Fibroblast of lung (primary cell): ENCODE measurements at regions not wholly inside any gene's neighbourhood (a gene's known extent, or its start where the extent isn't known, plus 50 kb on each side); places are given as distances from the start of the nearest gene placed in this dataset.
"Not testable (repeated sequence)": the region's sequence is repeated elsewhere in the genome, so short reads cannot be mapped to it uniquely, and the experiment has no call there.

ENCODE experiments used
- DNase-seq, 2 donors: peaks; one replicate each; pipeline versions ENCODE4 v3.0.0 to v3.0.0-alpha.2; 2010; ENCODE audit warnings: low read depth in 2 of 2
- H2AFZ ChIP-seq: 2 replicates; pipeline ENCODE4 v1.5.1; 2012; ENCODE audit warnings: low read length, control low read depth, inconsistent platforms
- H3K27ac ChIP-seq: 2 replicates; pipeline ENCODE4 v1.5.1; 2011; ENCODE audit warnings: low read length, control low read depth; ENCODE audit not compliant: insufficient read depth
- H3K27me3 ChIP-seq: 2 replicates; pipeline ENCODE4 v1.5.1; 2011; ENCODE audit warnings: mild to moderate bottlenecking, low read length; ENCODE audit not compliant: control insufficient read depth, insufficient read depth
- H3K36me3 ChIP-seq: 2 replicates; pipeline ENCODE4 v1.5.1; 2011; ENCODE audit warnings: low read length; ENCODE audit not compliant: control insufficient read depth, insufficient read depth
- H3K4me1 ChIP-seq: 2 replicates; pipeline ENCODE4 v1.5.1; 2011; ENCODE audit warnings: low read length; ENCODE audit not compliant: control insufficient read depth, insufficient read depth; ENCODE audit errors: extremely low read depth
- H3K4me2 ChIP-seq: 2 replicates; pipeline ENCODE4 v1.5.1; 2011; ENCODE audit warnings: low read length, control low read depth; ENCODE audit not compliant: insufficient read depth; ENCODE audit errors: extremely low read depth
- H3K4me3 ChIP-seq, 4 experiments: fragments of 200-600 bp in 1 of 4; sonication (generic) in 1 of 4; replicated peaks in 1 of 4; 2 replicates each; pipeline ENCODE4 v1.5.1; 2011 to 2016; ENCODE audit warnings: low read length in 4 of 4, low read depth in 3 of 4, mild to moderate bottlenecking in 3 of 4, control low read depth in 2 of 4, inconsistent platforms in 1 of 4, mixed read lengths in 1 of 4; ENCODE audit not compliant: insufficient read depth in 1 of 4; ENCODE audit errors: control extremely low read depth in 1 of 4
- H3K79me2 ChIP-seq: 2 replicates; pipeline ENCODE4 v1.5.1; 2012; ENCODE audit warnings: mild to moderate bottlenecking, low read length, inconsistent platforms; ENCODE audit not compliant: control insufficient read depth, insufficient read depth
- H3K9ac ChIP-seq: 2 replicates; pipeline ENCODE4 v1.5.1; 2011; ENCODE audit warnings: mild to moderate bottlenecking, low read length, control low read depth; ENCODE audit not compliant: insufficient read depth
- H3K9me3 ChIP-seq: 2 replicates; pipeline ENCODE4 v1.5.1; 2012; ENCODE audit warnings: low read depth, low read length; ENCODE audit not compliant: control insufficient read depth, insufficient read depth
- H4K20me1 ChIP-seq: 2 replicates; pipeline ENCODE4 v1.5.1; 2011; ENCODE audit warnings: low read length; ENCODE audit not compliant: control insufficient read depth, insufficient read depth; ENCODE audit errors: extremely low read depth
- EZH2 ChIP-seq: IDR thresholded peaks from 2 replicates; pipeline ENCODE4 v1.5.1; 2012; ENCODE audit warnings: low read length, control low read depth, mild to moderate bottlenecking; ENCODE audit errors: missing control alignments
- TF ChIP-seq, protein P1 (sequence below), 2 donors: IDR thresholded peaks in 1 of 2; conservative IDR thresholded peaks in 1 of 2; 1 replicate in 1 of 2; 2 replicates in 1 of 2; pipeline ENCODE4 v1.5.1; 2011 to 2012; ENCODE audit warnings: low read length in 2 of 2, control low read depth in 1 of 2, inconsistent platforms in 1 of 2, low read depth in 1 of 2, mild to moderate bottlenecking in 1 of 2

DNA sequence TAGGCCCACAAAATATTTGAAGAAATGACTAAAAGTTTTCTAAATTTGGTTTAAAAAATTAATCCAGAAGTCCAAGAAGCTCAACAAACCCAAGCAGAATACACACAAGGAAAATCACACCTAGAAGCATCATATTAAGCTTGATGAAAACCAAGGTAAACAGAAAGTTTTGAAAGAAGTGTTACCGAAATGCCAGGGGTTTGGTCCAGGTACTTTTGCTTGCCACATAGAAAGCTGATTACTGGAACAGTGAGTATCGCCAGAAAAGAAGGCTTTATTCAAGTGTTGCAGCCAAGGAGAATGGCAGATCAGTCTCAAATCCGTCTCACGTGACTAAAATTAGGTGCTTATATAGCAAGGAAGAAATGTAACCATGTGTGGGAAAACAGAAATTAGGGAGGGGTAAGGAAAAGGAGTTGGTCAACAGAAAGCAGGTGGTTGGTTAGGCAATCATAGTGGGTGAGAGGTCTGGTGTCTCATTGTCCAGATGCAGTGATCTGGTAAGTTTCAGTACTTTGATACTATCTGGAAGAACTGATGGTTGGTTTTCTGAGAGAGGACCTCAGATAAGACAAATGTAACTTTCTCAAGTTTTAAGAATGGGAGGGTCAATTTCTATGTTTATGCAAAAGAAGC is 96.9 kb upstream of the MYRIP start:
- Histone ChIP-seq H3K4me1 (no peaks in the 10 kb centered on the region), H3K79me2 (no peaks in the 10 kb centered on the region), H3K4me2 (no peak overlapping the region), H3K27ac (no peak overlapping the region), H3K27me3 (no peaks in the 10 kb centered on the region), H3K9me3 (no peaks in the 10 kb centered on the region), H3K9ac (no peak overlapping the region), H3K36me3 (no peaks in the 10 kb centered on the region), H3K4me3 (no peak overlapping the region), H2AFZ (no peak overlapping the region), H4K20me1 (no peaks in the 10 kb centered on the region)
- DNase-seq = no peak
- no peak for TF ChIP-seq EZH2
- TF ChIP-seq, protein P1, sequence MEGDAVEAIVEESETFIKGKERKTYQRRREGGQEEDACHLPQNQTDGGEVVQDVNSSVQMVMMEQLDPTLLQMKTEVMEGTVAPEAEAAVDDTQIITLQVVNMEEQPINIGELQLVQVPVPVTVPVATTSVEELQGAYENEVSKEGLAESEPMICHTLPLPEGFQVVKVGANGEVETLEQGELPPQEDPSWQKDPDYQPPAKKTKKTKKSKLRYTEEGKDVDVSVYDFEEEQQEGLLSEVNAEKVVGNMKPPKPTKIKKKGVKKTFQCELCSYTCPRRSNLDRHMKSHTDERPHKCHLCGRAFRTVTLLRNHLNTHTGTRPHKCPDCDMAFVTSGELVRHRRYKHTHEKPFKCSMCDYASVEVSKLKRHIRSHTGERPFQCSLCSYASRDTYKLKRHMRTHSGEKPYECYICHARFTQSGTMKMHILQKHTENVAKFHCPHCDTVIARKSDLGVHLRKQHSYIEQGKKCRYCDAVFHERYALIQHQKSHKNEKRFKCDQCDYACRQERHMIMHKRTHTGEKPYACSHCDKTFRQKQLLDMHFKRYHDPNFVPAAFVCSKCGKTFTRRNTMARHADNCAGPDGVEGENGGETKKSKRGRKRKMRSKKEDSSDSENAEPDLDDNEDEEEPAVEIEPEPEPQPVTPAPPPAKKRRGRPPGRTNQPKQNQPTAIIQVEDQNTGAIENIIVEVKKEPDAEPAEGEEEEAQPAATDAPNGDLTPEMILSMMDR (conservative IDR thresholded peaks at IDR 0.05 in 1 of 2, IDR thresholded peaks at IDR 0.05 in 1 of 2; ENCODE audit: low read depth in 1 of 2, low read length in 2 of 2) = no peak

DNA sequence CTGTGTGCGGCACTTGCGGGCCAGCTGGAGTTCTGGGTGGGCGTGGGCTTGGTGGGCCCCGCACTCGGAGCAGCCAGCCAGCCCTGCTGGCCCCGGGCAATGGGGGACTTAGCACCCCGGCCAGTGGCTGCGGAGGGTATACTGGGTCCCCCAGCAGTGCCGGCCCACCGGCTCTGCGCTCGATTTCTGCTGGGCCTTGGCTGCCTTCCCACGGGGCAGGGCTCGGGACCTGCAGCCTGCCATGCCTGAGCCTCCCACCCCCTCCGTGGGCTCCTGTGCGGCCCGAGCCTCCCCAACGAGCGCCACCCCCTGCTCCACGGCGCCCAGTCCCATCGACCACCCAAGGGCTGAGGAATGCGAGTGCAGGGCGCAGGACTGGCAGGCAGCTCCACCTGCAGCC is 96.1 kb upstream of the MYRIP start:
- not testable (repeated sequence) for H3K27me3 ChIP-seq, H2AFZ ChIP-seq, H3K4me2 ChIP-seq, H3K79me2 ChIP-seq, H3K9ac ChIP-seq, H3K9me3 ChIP-seq, H3K36me3 ChIP-seq, H3K27ac ChIP-seq, H4K20me1 ChIP-seq, DNase-seq, H3K4me3 ChIP-seq, H3K4me1 ChIP-seq

- no peak overlapping the region for H3K27ac ChIP-seq
- H3K36me3 ChIP-seq = no peaks in the 10 kb centered on the region
- H3K9ac ChIP-seq = no peak overlapping the region
- no peak overlapping the region for H3K4me3 ChIP-seq
- H4K20me1 ChIP-seq = no peaks in the 10 kb centered on the region
- no peaks in the 10 kb centered on the region for H3K27me3 ChIP-seq
- H3K9me3 ChIP-seq = no peaks in the 10 kb centered on the region
- DNase-seq = no peak
- no peaks in the 10 kb centered on the region for H3K4me1 ChIP-seq
- no peak overlapping the region for H3K4me2 ChIP-seq
- H2AFZ ChIP-seq = no peak overlapping the region
- no peaks in the 10 kb centered on the region for H3K79me2 ChIP-seq
- no peak for TF ChIP-seq EZH2
- TF ChIP-seq, protein P1 (conservative IDR thresholded peaks at IDR 0.05 in 1 of 2, IDR thresholded peaks at IDR 0.05 in 1 of 2; ENCODE audit: low read depth in 1 of 2, low read length in 2 of 2) = no peak
Measured at GRCh38 chr3:39716849-39717248, 92.6 kb upstream of the MYRIP start.
